ENCODE measurements at regions not wholly inside any gene's neighbourhood (a gene's known extent, or its start where the extent isn't known, plus 50 kb on each side); places are given as distances from the start of the nearest gene placed in this dataset.

DNA sequence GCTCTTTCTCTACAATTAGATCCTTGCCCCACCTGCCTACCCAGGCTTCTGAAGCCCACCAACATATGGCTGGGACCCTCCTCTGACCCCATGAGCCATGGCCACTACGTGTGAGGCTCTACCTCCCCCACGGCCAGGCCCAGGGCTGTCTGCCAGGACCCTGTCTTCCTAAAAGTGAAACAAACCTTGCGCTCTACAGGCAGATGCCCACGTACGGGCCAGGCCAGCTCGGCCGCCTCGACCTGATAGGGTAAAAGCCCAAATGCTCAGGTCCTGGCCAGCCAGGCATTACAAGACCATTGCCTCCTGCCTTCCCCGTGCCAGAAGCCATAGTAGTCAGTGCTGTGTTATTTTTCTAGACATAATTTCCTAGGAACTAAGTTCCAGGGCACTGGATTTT lies 1496.4 kb downstream of the BRD1 start:
- TF ChIP-seq POLR2A (IDR thresholded peaks at IDR 0.05; ENCODE audit: extremely low read depth, insufficient read length), result no peak
- TF ChIP-seq, protein P1, sequence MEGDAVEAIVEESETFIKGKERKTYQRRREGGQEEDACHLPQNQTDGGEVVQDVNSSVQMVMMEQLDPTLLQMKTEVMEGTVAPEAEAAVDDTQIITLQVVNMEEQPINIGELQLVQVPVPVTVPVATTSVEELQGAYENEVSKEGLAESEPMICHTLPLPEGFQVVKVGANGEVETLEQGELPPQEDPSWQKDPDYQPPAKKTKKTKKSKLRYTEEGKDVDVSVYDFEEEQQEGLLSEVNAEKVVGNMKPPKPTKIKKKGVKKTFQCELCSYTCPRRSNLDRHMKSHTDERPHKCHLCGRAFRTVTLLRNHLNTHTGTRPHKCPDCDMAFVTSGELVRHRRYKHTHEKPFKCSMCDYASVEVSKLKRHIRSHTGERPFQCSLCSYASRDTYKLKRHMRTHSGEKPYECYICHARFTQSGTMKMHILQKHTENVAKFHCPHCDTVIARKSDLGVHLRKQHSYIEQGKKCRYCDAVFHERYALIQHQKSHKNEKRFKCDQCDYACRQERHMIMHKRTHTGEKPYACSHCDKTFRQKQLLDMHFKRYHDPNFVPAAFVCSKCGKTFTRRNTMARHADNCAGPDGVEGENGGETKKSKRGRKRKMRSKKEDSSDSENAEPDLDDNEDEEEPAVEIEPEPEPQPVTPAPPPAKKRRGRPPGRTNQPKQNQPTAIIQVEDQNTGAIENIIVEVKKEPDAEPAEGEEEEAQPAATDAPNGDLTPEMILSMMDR (IDR thresholded peaks at IDR 0.05; ENCODE audit: low read depth, low read length), result no peak
- TF ChIP-seq, protein P2, sequence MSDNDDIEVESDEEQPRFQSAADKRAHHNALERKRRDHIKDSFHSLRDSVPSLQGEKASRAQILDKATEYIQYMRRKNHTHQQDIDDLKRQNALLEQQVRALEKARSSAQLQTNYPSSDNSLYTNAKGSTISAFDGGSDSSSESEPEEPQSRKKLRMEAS (IDR thresholded peaks at IDR 0.05; ENCODE audit: low read depth, low read length), result no peak

Measured in NB4 (cell line).